HG03521 (cell line): ENCODE measurements at regions not wholly inside any gene's neighbourhood (a gene's known extent, or its start where the extent isn't known, plus 50 kb on each side); places are given as distances from the start of the nearest gene placed in this dataset.
A peak's percentile ranks its signal among the peaks of the same experiment; 100 is the strongest.

Experiments used
- ATAC-seq: cut with Tn5 transposase; IDR thresholded peaks from one replicate; pipeline ENCODE4 v1.9.1; 2021; ENCODE audit warnings: mild to moderate bottlenecking, moderate library complexity; ENCODE audit not compliant: unreplicated experiment

GRCh38 chr6:98272060-98272459 lies 562.3 kb upstream of the POU3F2 start:
- no peak for ATAC-seq

GRCh38 chr6:98274691-98275090 lies 559.7 kb upstream of the POU3F2 start:
- no peak for ATAC-seq

DNA sequence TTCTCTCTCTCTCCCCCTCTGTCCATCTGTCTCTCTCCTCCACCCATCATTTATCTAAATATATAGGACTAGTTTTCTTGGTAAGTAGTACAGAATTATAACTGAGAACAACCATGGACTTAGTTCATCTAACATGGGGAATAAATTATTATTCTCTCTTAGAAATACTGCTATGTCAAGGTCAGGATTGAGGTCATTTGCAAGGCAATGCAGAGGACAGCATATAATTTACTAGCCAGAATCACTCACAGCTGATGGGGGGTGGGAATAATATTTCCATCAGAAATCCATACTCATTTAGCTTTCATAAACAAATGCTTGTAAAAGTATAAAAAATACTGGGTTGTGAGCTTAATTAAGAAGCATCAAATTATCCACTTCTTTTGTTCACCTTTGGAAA lies 553.9 kb upstream of the POU3F2 start:
- no peak for ATAC-seq

DNA sequence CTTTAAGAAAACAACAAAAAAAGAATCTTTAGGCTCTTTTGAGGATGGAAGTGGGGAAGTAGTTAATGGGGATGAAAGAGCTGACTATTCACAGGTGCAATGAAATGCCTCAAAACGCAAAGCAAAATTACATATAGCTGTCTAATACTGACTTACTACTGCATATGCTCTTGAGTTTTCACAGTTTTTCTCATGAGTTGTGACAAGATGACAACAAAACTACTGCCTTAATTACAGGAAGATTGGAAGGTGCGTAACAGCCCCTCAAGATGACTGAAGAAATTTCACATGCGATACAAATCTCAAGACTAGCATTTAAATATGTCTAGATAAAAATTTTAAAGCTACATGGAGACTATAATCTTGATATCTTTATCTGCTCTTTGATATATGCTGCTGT lies 547.8 kb upstream of the POU3F2 start:
- no peak for ATAC-seq

GRCh38 chr6:98287876-98288275 lies 546.5 kb upstream of the POU3F2 start:
- no peak for ATAC-seq

GRCh38 chr6:98292810-98293209 lies 541.6 kb upstream of the POU3F2 start:
- no peak for ATAC-seq

DNA sequence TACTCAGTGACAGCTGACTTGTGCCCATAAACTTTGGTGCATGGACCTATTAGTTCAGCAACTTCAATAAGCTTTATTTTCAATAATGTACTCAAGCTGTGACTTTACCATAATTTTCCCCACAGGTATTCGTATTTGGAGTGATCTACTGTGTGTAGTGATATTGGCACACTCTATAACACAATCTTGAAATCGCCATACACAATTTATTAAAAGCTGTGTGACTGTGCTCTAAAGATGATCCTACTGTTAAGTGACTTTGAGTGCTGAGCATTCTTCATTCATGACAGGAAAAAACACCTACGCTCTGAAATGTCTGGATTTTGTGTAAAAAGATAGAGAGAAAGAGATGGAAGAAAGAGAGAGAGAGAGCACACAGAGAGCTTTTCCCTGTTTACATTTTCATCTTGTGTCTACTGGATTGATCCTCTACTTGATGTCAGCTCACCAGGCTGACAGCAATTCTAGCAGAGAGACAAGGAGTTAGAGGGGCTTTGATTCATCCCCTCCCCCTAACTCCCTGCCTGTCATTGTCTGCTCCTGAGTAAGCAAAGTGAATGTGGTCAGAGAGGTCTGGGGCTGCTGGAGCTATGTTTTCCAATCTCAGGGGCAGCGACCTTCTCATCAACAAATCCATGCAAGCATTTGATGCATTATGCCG lies 538.7 kb upstream of the POU3F2 start:
- no peak for ATAC-seq

DNA sequence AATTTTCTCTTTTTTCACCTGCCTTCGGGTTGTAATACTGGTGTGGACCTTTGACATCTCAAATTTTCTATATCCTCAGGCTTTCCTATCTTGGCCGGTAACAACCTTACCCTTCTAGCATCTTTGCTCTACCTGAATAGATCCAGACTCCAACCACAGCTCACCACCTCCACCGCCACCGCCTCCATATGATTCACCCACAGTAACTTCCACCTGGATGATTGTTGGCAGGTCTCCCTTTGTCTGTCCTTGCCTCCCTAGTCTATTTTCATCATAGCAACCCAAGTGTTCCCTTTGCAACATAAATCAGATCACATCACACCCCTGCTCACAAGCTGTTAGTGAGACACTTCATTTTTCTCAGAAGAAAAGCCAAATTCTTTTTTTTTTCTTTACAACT lies 525.8 kb upstream of the POU3F2 start:
- no peak for ATAC-seq

- ATAC-seq = no peak
These were observed 523.9 kb upstream of the POU3F2 start for GRCh38 chr6:98310443-98310842.

GRCh38 chr6:98323605-98324004 lies 510.8 kb upstream of the POU3F2 start:
- peak; percentile 86 for ATAC-seq

DNA sequence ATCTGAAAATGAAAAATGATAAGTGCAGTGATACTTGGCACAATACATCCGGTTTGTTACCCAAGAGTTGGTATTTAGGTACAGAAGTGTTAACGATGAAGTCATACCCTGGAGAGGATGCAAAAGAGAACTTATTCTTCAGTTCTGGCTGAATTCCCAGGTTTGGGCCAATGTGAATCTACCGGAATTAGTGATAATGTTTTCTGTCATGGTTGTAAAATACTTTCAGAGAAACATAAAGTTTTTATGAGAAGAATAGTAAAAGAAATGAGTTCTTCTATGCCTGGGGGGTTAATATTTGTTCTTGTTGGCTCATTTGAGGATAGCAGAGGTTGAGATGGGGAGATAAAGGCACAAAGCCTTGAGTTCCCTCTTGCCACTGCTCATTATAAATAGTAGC lies 509.9 kb upstream of the POU3F2 start:
- no peak for ATAC-seq

- no peak for ATAC-seq
These were observed 509.0 kb upstream of the POU3F2 start for GRCh38 chr6:98325366-98325765.

DNA sequence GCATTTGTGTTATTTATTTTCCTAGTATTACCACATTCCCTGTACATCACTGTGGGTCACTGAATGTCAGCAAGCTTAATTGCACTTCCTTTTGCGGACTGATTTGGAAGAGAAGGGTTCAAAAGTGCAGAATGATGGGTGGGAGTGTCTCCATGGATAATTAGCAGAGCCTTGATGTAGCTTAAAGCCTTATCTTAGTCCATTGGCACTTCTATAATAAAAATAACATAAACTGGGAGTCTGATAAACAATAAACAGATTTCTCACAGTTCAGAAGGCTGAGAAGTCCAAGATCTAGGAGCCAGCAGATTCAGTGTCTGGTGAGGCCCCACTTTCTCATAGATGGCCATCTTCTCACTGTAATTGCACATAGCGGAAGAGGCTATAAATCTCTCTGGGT lies 501.1 kb upstream of the POU3F2 start:
- ATAC-seq = no peak

- no peak for ATAC-seq
These were observed 498.8 kb upstream of the POU3F2 start for GRCh38 chr6:98335594-98335993.

GRCh38 chr6:98339506-98339905 lies 494.9 kb upstream of the POU3F2 start:
- ATAC-seq = no peak

DNA sequence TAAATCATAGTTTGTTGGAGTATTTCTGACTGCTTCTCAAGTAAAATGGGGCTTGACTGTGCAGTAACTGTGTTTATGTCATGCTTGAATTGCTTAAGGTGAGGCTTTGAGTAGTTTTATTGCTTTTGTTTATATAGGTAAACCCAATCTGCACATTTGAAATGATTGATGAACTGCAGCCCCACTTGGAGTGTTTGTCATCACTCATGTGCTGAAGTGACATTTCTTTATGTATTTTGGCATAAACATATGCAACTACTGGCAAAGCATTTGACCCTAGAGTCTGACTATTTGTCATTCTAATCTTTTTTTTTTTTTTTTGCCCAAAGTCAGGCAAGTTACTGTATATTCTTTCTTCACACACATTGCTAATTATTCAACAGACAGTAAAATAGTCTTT lies 491.4 kb upstream of the POU3F2 start:
- no peak for ATAC-seq

DNA sequence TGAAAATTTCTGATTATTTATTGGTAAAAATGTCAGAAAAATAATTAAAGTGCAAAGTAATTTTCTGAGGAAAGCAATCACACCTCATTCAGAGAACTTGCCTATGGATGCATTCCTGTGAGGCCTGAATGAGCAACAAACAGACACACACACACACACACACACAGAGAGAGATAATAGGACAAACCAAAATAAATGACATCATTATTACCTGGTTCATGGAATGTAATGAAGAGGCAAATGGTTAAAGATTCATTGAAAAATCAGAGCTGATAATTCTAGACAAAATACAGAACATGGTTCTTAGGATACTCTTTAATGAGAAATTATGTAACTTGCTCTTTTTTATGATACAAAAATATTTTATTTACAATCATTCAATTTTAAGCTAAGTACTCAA lies 490.6 kb upstream of the POU3F2 start:
- no peak for ATAC-seq

GRCh38 chr6:98352348-98352747 lies 482.0 kb upstream of the POU3F2 start:
- no peak for ATAC-seq

GRCh38 chr6:98358173-98358572 lies 476.2 kb upstream of the POU3F2 start:
- ATAC-seq = no peak

- ATAC-seq = no peak
These were observed 468.0 kb upstream of the POU3F2 start for GRCh38 chr6:98366371-98366770.

- ATAC-seq = no peak
These were observed 453.8 kb upstream of the POU3F2 start for GRCh38 chr6:98380589-98380988.

DNA sequence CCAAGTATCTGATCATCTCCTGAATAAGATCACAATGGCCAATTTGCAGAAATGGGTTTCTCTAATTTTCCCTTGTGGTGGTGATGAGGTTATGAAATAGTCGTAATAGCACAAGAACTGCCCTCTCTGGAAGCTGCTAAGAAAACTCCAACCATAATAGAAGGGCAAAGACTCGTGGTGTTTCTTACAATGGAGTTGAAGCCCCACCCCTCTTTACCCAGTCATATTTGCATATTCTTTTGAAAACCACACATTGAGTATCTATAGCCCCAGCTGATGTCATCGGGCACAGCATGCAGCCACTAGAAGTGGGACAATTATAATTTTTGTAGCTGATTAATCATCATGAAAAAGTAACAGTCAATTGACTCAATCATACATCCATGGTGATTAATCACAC lies 452.1 kb upstream of the POU3F2 start:
- ATAC-seq = no peak

DNA sequence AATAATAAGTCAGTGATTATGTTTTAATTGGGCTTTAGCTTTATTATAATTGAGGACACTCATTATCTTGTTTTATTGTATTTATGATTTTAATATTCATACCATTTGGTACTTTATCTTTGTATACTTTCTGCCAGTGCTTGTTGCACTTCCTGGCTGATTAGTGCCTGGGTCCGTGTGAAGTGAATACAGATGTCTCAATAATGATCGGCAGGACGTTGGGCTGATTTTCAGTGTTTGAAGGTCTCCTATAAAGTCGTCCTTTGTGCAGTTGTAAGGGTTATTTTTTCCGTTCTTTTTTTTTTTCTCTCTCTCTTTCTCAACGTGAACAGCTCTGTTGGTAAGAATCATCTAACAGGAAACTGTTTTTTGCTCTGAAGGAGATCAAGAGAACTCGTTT lies 450.0 kb upstream of the POU3F2 start:
- ATAC-seq = no peak
